HEK293 (cell line): ENCODE measurements at regions not wholly inside any gene's neighbourhood (a gene's known extent, or its start where the extent isn't known, plus 50 kb on each side); places are given as distances from the start of the nearest gene placed in this dataset.

Experiments used
- CTCF ChIA-PET: fragments of 350-600 bp; formaldehyde crosslinking; extraction: SDS; loops from one replicate; lab custom pipeline; 2021; ENCODE audit warnings: antibody characterized with exemption; lab: Yijun Ruan, JAX
- POLR2A ChIA-PET: fragments of 300-600 bp; formaldehyde crosslinking; extraction: SDS; loops from one replicate; lab custom pipeline; 2020; ENCODE audit warnings: antibody characterized with exemption, inconsistent platforms; lab: Yijun Ruan, JAX
- H3K27ac ChIP-seq: fragments of 200-500 bp; sonication (Bioruptor generic); 2 replicates; pipeline ENCODE4 v1.5.1; 2014; ENCODE audit warnings: low read depth, low read length, control low read depth, inconsistent platforms; ENCODE audit errors: extremely low read depth
- H3K36me3 ChIP-seq, 2 experiments: fragments of 200-500 bp in 1 of 2; sonication (Bioruptor generic) in 1 of 2; 1 replicate in 1 of 2; 2 replicates in 1 of 2; pipeline ENCODE4 v1.5.1; 2014 to 2017; ENCODE audit warnings: inconsistent platforms in 2 of 2, low read length in 2 of 2; ENCODE audit not compliant: control insufficient read depth in 2 of 2, insufficient read depth in 1 of 2
- H3K4me1 ChIP-seq: fragments of 200-500 bp; sonication (Bioruptor generic); 2 replicates; pipeline ENCODE4 v1.5.1; 2014; ENCODE audit warnings: mild to moderate bottlenecking, low read length, inconsistent platforms; ENCODE audit not compliant: control insufficient read depth, insufficient read depth
- H3K4me3 ChIP-seq: 2 replicates; pipeline ENCODE4 v1.5.1; 2011; ENCODE audit warnings: low read depth, mild to moderate bottlenecking, control low read depth, low read length, moderate library complexity
- H3K9me3 ChIP-seq: fragments of 200-500 bp; sonication (Bioruptor generic); 2 replicates; pipeline ENCODE4 v1.5.1; 2014; ENCODE audit warnings: low read depth, low read length, inconsistent platforms; ENCODE audit not compliant: control insufficient read depth, insufficient read depth
- GFI1B ChIP-seq: fragments of 450-650 bp; formaldehyde crosslinking; IDR thresholded peaks from 2 replicates; pipeline ENCODE4 v1.5.1; 2016; ENCODE audit warnings: missing biosample characterization, missing genetic modification characterization
- GLIS2 ChIP-seq: fragments of 450-650 bp; formaldehyde crosslinking; IDR thresholded peaks from 2 replicates; pipeline ENCODE4 v1.5.1; 2016; ENCODE audit warnings: missing biosample characterization, missing genetic modification characterization
- HOXC10 ChIP-seq: sonication (generic); formaldehyde crosslinking; IDR thresholded peaks from 2 replicates; pipeline ENCODE4 v1.8.1; 2023; ENCODE audit warnings: mild to moderate bottlenecking, missing genetic modification reagents
- SCRT1 ChIP-seq: fragments of 450-650 bp; formaldehyde crosslinking; IDR thresholded peaks from 2 replicates; pipeline ENCODE4 v1.5.1; 2016; ENCODE audit warnings: missing biosample characterization, missing genetic modification characterization, borderline replicate concordance
- WT1 ChIP-seq: fragments of 450-650 bp; formaldehyde crosslinking; IDR thresholded peaks from 2 replicates; pipeline ENCODE4 v1.5.1; 2016; ENCODE audit warnings: missing biosample characterization, missing genetic modification characterization
- ZBTB1 ChIP-seq: fragments of 450-650 bp; formaldehyde crosslinking; IDR thresholded peaks from 2 replicates; pipeline ENCODE4 v1.5.1; 2016; ENCODE audit warnings: missing biosample characterization, missing genetic modification characterization
- ZBTB17 ChIP-seq: fragments of 450-650 bp; formaldehyde crosslinking; IDR thresholded peaks from 2 replicates; pipeline ENCODE4 v1.5.1; 2016; ENCODE audit warnings: missing biosample characterization, missing genetic modification characterization
- ZFHX2 ChIP-seq: fragments of 450-650 bp; formaldehyde crosslinking; conservative IDR thresholded peaks from 2 replicates; pipeline ENCODE4 v1.5.1; 2016; ENCODE audit warnings: missing biosample characterization, missing genetic modification characterization
- ZFP69B ChIP-seq: fragments of 450-650 bp; formaldehyde crosslinking; IDR thresholded peaks from 2 replicates; pipeline ENCODE4 v1.5.1; 2016; ENCODE audit warnings: missing biosample characterization, missing genetic modification characterization
- ZNF10 ChIP-seq: fragments of 450-650 bp; formaldehyde crosslinking; IDR thresholded peaks from 2 replicates; pipeline ENCODE4 v1.5.1; 2017; ENCODE audit warnings: missing biosample characterization, missing genetic modification characterization
- ZNF112 ChIP-seq: fragments of 450-650 bp; formaldehyde crosslinking; IDR thresholded peaks from 2 replicates; pipeline ENCODE4 v1.5.0; 2017; ENCODE audit warnings: missing biosample characterization, missing genetic modification characterization
- ZNF155 ChIP-seq: fragments of 450-650 bp; formaldehyde crosslinking; IDR thresholded peaks from 2 replicates; pipeline ENCODE4 v1.5.1; 2016; ENCODE audit warnings: missing biosample characterization, missing genetic modification characterization
- ZNF214 ChIP-seq: fragments of 450-650 bp; formaldehyde crosslinking; IDR thresholded peaks from 2 replicates; pipeline ENCODE4 v1.5.1; 2017; ENCODE audit warnings: missing biosample characterization, mild to moderate bottlenecking, missing genetic modification characterization, borderline replicate concordance
- ZNF391 ChIP-seq: fragments of 450-650 bp; formaldehyde crosslinking; IDR thresholded peaks from 2 replicates; pipeline ENCODE4 v1.5.1; 2016; ENCODE audit warnings: low read depth, missing biosample characterization, missing genetic modification characterization, borderline replicate concordance
- ZNF530 ChIP-seq: fragments of 450-650 bp; formaldehyde crosslinking; IDR thresholded peaks from 2 replicates; pipeline ENCODE4 v1.5.1; 2016; ENCODE audit warnings: low read depth, missing biosample characterization, missing genetic modification characterization
- ZNF549 ChIP-seq: fragments of 450-650 bp; IDR thresholded peaks from 2 replicates; pipeline ENCODE4 v1.5.1; 2018; ENCODE audit warnings: missing biosample characterization, missing genetic modification characterization, mild to moderate bottlenecking, inconsistent platforms, moderate library complexity
- ZNF600 ChIP-seq: fragments of 450-650 bp; formaldehyde crosslinking; IDR thresholded peaks from 2 replicates; pipeline ENCODE4 v1.5.1; 2016; ENCODE audit warnings: missing biosample characterization, missing genetic modification characterization
- ZNF610 ChIP-seq: fragments of 450-650 bp; formaldehyde crosslinking; IDR thresholded peaks from 2 replicates; pipeline ENCODE4 v1.5.1; 2016; ENCODE audit warnings: missing biosample characterization, missing genetic modification characterization, borderline replicate concordance
- ZNF626 ChIP-seq: fragments of 450-650 bp; sonication (Bioruptor Pico); formaldehyde crosslinking; IDR thresholded peaks from 2 replicates; pipeline ENCODE4 v1.5.1; 2018; ENCODE audit warnings: missing biosample characterization, missing genetic modification characterization, inconsistent platforms
- ZNF707 ChIP-seq: fragments of 450-650 bp; formaldehyde crosslinking; IDR thresholded peaks from 2 replicates; pipeline ENCODE4 v1.5.1; 2016; ENCODE audit warnings: missing biosample characterization, missing genetic modification characterization
- ZSCAN23 ChIP-seq: fragments of 450-650 bp; formaldehyde crosslinking; IDR thresholded peaks from 2 replicates; pipeline ENCODE4 v1.5.1; 2016; ENCODE audit warnings: missing biosample characterization, missing genetic modification characterization
- TF ChIP-seq, protein P1 (sequence below): fragments of 450-650 bp; IDR thresholded peaks from 2 replicates; pipeline ENCODE4 v1.5.1; 2018; ENCODE audit warnings: missing biosample characterization, missing genetic modification characterization
- TF ChIP-seq, protein P2 (sequence below): fragments of 450-650 bp; formaldehyde crosslinking; IDR thresholded peaks from 2 replicates; pipeline ENCODE4 v1.5.1; 2016; ENCODE audit warnings: missing biosample characterization, missing genetic modification characterization
- TF ChIP-seq, protein P3 (sequence below): fragments of 450-650 bp; formaldehyde crosslinking; IDR thresholded peaks from 2 replicates; pipeline ENCODE4 v1.5.1; 2016; ENCODE audit warnings: missing biosample characterization, missing genetic modification characterization

DNA sequence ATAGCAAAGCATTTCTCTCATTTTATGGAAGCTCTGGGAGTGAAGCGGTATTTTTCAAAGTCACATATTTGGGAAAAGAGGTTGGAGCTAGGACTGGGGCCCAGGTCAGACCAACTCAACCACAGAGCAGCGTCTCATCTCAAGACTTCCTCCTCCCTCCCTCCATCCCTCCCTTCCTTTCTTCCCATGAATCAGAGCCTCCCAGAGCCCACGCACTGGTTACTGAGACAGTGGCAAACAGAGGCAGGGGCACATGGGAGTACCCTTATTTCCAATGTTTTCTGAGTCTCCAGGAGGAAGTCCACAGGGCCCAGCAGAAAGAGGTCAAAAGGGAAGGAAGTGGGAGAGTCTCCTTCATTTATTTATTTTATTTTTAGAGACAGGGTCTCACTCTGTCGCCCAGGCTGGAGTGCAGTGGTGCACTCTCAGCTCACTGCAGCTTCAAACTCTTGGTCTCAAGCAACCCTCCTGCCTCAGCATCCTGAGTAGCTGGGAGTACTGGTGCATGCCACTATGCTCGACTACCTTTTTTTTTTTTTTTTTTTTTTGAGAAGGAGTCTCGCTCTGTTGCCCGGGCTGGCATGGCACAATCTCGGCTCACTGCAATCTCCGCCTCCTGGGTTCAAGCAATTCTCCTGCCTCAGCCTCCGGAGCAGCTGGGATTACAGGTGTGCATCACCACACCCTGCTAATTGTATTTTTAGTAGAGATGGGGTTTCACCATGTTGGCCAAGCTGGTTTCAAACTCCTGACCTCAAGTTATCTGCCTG lies 52.5 kb upstream of the CDKN2AIPNL start:
- Histone ChIP-seq H3K9me3 (no peaks in the 10 kb centered on the region), H3K4me1 (peaks cover 3% of the 10 kb centered on the region), H3K27ac (no peak overlapping the region), H3K36me3 (no peaks in the 10 kb centered on the region), H3K4me3 (no peak overlapping the region)
- POLR2A ChIA-PET = interaction anchor here (0.6 kb wide), 1 partner anchor 86 kb away, joined by 6 read pairs; no protein-coding TSS in a partner anchor
- TF ChIP-seq GLIS2 (tag by site-specific recombination) (no peak), ZNF600 (tag by site-specific recombination) (no peak), ZNF10 (tag by site-specific recombination) (no peak)
- CTCF ChIA-PET = interaction anchor here (0.7 kb wide), 1 partner anchor 162 kb away, joined by 4 read pairs; no protein-coding TSS in a partner anchor

DNA sequence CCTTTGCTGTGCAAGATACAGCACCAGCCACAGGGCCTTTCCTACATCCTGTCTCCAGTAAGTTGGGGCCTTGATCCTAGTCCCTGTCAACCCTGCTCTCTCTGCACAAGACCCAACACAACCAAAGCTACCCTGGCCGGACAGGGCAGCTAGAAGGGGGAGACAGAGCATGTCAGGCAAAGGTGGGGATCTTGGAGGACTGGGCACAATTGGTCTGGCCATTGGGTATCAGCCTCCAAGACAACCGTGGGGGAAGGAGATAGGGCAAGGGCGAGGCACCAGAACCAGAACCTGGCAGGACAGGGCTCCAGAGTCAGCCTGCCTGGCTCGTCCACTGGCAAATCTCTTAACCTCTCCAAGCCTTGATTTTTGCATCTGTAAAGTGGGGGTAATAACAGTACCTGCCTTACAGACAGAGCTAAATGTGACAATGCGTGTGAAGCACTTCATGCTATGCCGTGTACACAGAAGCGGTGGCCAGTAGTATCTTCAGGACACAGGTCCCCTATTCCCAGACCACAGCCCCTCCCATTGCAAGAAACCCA lies 51.6 kb upstream of the CDKN2AIPNL start:
- CTCF ChIA-PET = interaction anchor here (1.0 to 1.2 kb wide), 2 partner anchors 115 to 124 kb away, joined by 3 to 4 read pairs; no protein-coding TSS in a partner anchor
- TF ChIP-seq ZNF549 (tag by site-specific recombination) = no peak
- no peak for TF ChIP-seq ZNF707
- TF ChIP-seq ZFP69B = no peak
- TF ChIP-seq GFI1B (tag by site-specific recombination) = no peak
- TF ChIP-seq ZNF391 (tag by site-specific recombination) = no peak
- no peak for TF ChIP-seq ZNF155 (tag by site-specific recombination)
- TF ChIP-seq ZNF610 = no peak
- TF ChIP-seq ZBTB17 (tag by site-specific recombination) = no peak
- no peak for TF ChIP-seq ZFHX2 (tag by site-specific recombination)
- no peak for TF ChIP-seq ZSCAN23
- TF ChIP-seq, protein P1, sequence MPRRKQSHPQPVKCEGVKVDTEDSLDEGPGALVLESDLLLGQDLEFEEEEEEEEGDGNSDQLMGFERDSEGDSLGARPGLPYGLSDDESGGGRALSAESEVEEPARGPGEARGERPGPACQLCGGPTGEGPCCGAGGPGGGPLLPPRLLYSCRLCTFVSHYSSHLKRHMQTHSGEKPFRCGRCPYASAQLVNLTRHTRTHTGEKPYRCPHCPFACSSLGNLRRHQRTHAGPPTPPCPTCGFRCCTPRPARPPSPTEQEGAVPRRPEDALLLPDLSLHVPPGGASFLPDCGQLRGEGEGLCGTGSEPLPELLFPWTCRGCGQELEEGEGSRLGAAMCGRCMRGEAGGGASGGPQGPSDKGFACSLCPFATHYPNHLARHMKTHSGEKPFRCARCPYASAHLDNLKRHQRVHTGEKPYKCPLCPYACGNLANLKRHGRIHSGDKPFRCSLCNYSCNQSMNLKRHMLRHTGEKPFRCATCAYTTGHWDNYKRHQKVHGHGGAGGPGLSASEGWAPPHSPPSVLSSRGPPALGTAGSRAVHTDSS (tag by site-specific recombination) = no peak
- Histone ChIP-seq H3K9me3 (no peaks in the 10 kb centered on the region), H3K36me3 (no peaks in the 10 kb centered on the region), H3K4me1 (peaks cover 5% of the 10 kb centered on the region), H3K27ac (no peak overlapping the region), H3K4me3 (no peak overlapping the region)
- POLR2A ChIA-PET = no interaction called here

DNA sequence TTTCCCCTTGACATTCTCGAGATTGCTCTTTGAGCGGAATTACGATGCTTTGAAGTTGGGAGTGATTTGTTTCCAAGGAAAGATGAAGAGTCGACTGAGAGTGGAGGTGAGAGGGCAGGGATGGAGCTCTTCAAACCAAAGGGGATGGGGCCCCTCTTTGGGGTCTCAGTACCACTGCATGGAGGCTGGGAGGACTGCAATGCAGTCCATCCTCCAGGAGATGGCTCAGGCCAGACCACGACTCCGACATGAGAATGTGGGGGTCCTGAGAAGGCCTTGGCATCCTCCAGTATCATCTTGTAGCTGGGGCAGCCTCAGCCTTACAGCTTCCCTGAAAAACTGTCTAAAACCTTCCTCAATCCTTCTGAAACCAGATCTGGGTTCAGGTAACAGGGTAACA lies 51.1 kb upstream of the CDKN2AIPNL start:
- no peak overlapping the region for H3K27ac ChIP-seq
- H3K4me1 ChIP-seq = peaks cover 5% of the 10 kb centered on the region
- no peaks in the 10 kb centered on the region for H3K36me3 ChIP-seq
- CTCF ChIA-PET = interaction anchor here (0.7 to 1.2 kb wide), 3 partner anchors 10 to 125 kb away, joined by 3 to 4 read pairs (median 4); no protein-coding TSS in a partner anchor
- no peak overlapping the region for H3K4me3 ChIP-seq
- H3K9me3 ChIP-seq = no peaks in the 10 kb centered on the region
- POLR2A ChIA-PET = interaction anchor here (1.0 kb wide), 1 partner anchor 15 kb away, joined by 3 read pairs; no protein-coding TSS in a partner anchor
- TF ChIP-seq, protein P2, sequence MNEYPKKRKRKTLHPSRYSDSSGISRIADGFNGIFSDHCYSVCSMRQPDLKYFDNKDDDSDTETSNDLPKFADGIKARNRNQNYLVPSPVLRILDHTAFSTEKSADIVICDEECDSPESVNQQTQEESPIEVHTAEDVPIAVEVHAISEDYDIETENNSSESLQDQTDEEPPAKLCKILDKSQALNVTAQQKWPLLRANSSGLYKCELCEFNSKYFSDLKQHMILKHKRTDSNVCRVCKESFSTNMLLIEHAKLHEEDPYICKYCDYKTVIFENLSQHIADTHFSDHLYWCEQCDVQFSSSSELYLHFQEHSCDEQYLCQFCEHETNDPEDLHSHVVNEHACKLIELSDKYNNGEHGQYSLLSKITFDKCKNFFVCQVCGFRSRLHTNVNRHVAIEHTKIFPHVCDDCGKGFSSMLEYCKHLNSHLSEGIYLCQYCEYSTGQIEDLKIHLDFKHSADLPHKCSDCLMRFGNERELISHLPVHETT = no peak
- TF ChIP-seq ZNF112 (tag by site-specific recombination) (no peak), WT1 (tag by site-specific recombination) (no peak), ZNF626 (no peak), ZNF530 (tag by site-specific recombination) (no peak), HOXC10 (CRISPR knock-in tag) (no peak), ZBTB1 (tag by site-specific recombination) (no peak), SCRT1 (tag by site-specific recombination) (no peak), ZBTB17 (tag by site-specific recombination) (no peak), ZNF214 (no peak)
- TF ChIP-seq, protein P3, sequence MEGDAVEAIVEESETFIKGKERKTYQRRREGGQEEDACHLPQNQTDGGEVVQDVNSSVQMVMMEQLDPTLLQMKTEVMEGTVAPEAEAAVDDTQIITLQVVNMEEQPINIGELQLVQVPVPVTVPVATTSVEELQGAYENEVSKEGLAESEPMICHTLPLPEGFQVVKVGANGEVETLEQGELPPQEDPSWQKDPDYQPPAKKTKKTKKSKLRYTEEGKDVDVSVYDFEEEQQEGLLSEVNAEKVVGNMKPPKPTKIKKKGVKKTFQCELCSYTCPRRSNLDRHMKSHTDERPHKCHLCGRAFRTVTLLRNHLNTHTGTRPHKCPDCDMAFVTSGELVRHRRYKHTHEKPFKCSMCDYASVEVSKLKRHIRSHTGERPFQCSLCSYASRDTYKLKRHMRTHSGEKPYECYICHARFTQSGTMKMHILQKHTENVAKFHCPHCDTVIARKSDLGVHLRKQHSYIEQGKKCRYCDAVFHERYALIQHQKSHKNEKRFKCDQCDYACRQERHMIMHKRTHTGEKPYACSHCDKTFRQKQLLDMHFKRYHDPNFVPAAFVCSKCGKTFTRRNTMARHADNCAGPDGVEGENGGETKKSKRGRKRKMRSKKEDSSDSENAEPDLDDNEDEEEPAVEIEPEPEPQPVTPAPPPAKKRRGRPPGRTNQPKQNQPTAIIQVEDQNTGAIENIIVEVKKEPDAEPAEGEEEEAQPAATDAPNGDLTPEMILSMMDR (tag by site-specific recombination) = no peak
